Smooth muscle cell (in vitro differentiated cells): ENCODE measurements at regions not wholly inside any gene's neighbourhood (a gene's known extent, or its start where the extent isn't known, plus 50 kb on each side); places are given as distances from the start of the nearest gene placed in this dataset.

Experiments used
- DNase-seq: peaks from one replicate; lab custom pipeline; 2025; ENCODE audit not compliant: unreplicated experiment; lab: John Stamatoyannopoulos, UW
- H2AFZ ChIP-seq: fragments of 200-600 bp; sonication (generic); 2 replicates; pipeline ENCODE4 v1.6.0; 2016; ENCODE audit warnings: antibody characterized with exemption, low read depth, mild to moderate bottlenecking
- H3F3A ChIP-seq: fragments of 200-600 bp; sonication (generic); 2 replicates; pipeline ENCODE4 v1.6.0; 2017; ENCODE audit warnings: antibody characterized with exemption, low read depth
- H3K27ac ChIP-seq: fragments of 200-600 bp; sonication (generic); 2 replicates; pipeline ENCODE4 v1.5.1; 2016; ENCODE audit warnings: low read depth, mild to moderate bottlenecking
- H3K27me3 ChIP-seq: fragments of 200-600 bp; sonication (generic); 2 replicates; pipeline ENCODE4 v1.6.1; 2016; ENCODE audit warnings: low read depth, mild to moderate bottlenecking
- H3K36me3 ChIP-seq: fragments of 200-600 bp; sonication (generic); 2 replicates; pipeline ENCODE4 v1.5.1; 2016; ENCODE audit warnings: low read depth
- H3K4me1 ChIP-seq: fragments of 200-600 bp; sonication (generic); 2 replicates; pipeline ENCODE4 v1.5.1; 2016; ENCODE audit warnings: low read depth
- H3K4me2 ChIP-seq: fragments of 200-600 bp; sonication (generic); 2 replicates; pipeline ENCODE4 v1.6.0; 2016; ENCODE audit warnings: mild to moderate bottlenecking
- H3K4me3 ChIP-seq: fragments of 200-600 bp; sonication (generic); 2 replicates; pipeline ENCODE4 v1.5.1; 2016; ENCODE audit warnings: mild to moderate bottlenecking
- H3K79me2 ChIP-seq: fragments of 200-600 bp; sonication (generic); 2 replicates; pipeline ENCODE4 v1.6.0; 2016; ENCODE audit warnings: low read depth, mild to moderate bottlenecking
- H3K9ac ChIP-seq: fragments of 200-600 bp; sonication (generic); 2 replicates; pipeline ENCODE4 v1.6.0; 2016; ENCODE audit warnings: low read depth
- H3K9me3 ChIP-seq: fragments of 200-600 bp; sonication (generic); replicated peaks from 2 replicates; pipeline ENCODE4 v1.5.1; 2016; ENCODE audit warnings: low read depth
- H4K20me1 ChIP-seq: fragments of 200-600 bp; sonication (generic); 2 replicates; pipeline ENCODE4 v1.6.0; 2016; ENCODE audit warnings: low read depth
- WGBS: methylation state at CpG from one replicate; pipeline ENCODE4 v1.1.7; 2016; ENCODE audit warnings: low lambda C conversion rate; 5-methylcytosine and 5-hydroxymethylcytosine counted together
- TF ChIP-seq, protein P1 (sequence below): fragments of 200-600 bp; sonication (generic); IDR thresholded peaks from 2 replicates; pipeline ENCODE4 v1.5.1; 2017; ENCODE audit warnings: borderline replicate concordance, mild to moderate bottlenecking, antibody characterized with exemption; ENCODE audit not compliant: insufficient read depth, poor library complexity, severe bottlenecking

DNA sequence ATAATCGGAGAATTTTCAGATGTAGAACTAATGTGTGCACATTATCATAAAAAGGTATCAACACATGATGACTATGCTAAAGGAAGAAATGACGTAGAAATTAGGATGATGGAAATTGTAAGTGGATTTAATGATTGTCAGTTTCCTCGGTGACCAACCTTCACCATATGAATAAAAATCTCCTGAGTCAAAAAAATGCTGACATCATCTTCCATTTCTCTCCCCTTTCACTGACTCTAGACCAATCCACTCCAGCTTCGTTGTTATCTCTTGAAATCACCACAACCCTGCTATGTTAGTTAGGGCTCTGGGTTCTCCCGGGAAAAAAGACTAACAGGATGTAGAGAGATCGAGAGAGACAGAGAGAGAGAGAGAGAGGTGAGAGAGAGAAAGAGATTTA is 204.8 kb upstream of the KYNU start:
- Histone ChIP-seq H3F3A (no peaks in the 10 kb centered on the region), H3K4me1 (no peaks in the 10 kb centered on the region), H3K27me3 (no peaks in the 10 kb centered on the region), H3K27ac (no peak overlapping the region), H3K36me3 (no peaks in the 10 kb centered on the region), H3K79me2 (no peaks in the 10 kb centered on the region), H3K9ac (no peak overlapping the region), H3K9me3 (no peaks in the 10 kb centered on the region), H2AFZ (peak overlapping the region; percentile 31), H4K20me1 (no peaks in the 10 kb centered on the region), H3K4me2 (no peak overlapping the region), H3K4me3 (no peak overlapping the region)
- 81% methylated on average over 6 of the region's 6 CpGs for WGBS
- TF ChIP-seq, protein P1, sequence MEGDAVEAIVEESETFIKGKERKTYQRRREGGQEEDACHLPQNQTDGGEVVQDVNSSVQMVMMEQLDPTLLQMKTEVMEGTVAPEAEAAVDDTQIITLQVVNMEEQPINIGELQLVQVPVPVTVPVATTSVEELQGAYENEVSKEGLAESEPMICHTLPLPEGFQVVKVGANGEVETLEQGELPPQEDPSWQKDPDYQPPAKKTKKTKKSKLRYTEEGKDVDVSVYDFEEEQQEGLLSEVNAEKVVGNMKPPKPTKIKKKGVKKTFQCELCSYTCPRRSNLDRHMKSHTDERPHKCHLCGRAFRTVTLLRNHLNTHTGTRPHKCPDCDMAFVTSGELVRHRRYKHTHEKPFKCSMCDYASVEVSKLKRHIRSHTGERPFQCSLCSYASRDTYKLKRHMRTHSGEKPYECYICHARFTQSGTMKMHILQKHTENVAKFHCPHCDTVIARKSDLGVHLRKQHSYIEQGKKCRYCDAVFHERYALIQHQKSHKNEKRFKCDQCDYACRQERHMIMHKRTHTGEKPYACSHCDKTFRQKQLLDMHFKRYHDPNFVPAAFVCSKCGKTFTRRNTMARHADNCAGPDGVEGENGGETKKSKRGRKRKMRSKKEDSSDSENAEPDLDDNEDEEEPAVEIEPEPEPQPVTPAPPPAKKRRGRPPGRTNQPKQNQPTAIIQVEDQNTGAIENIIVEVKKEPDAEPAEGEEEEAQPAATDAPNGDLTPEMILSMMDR: no peak
- DNase-seq: no peak

DNA sequence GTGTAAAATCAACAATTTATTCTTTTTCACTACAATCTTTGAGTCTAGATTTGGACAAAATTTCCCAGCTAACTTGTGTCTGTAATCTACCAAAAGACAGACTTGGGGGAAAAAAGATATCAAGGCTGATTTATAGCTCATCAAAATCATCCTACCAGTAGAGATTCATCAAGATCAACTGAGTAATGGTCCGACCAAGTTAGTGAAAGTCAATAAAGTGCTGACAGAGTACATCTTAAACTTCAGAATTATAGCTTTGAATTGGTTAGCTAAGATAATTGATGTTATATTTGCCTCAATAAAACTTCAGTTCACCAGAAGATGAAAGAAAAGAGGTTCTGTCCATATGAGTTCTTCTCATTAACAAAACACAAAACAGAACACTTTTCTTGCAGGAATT is 207.1 kb upstream of the KYNU start:
- no peaks in the 10 kb centered on the region for H3K9me3 ChIP-seq
- 85% methylated on average over 1 of the region's 1 CpG for WGBS
- no peak overlapping the region for H2AFZ ChIP-seq
- no peak overlapping the region for H3K9ac ChIP-seq
- H3F3A ChIP-seq: no peaks in the 10 kb centered on the region
- H3K4me3 ChIP-seq: no peak overlapping the region
- no peaks in the 10 kb centered on the region for H3K79me2 ChIP-seq
- no peaks in the 10 kb centered on the region for H3K4me1 ChIP-seq
- no peaks in the 10 kb centered on the region for H3K36me3 ChIP-seq
- no peak overlapping the region for H3K27ac ChIP-seq
- DNase-seq: no peak
- H3K27me3 ChIP-seq: no peaks in the 10 kb centered on the region
- no peaks in the 10 kb centered on the region for H4K20me1 ChIP-seq
- H3K4me2 ChIP-seq: no peak overlapping the region
- TF ChIP-seq, protein P1: no peak

DNA sequence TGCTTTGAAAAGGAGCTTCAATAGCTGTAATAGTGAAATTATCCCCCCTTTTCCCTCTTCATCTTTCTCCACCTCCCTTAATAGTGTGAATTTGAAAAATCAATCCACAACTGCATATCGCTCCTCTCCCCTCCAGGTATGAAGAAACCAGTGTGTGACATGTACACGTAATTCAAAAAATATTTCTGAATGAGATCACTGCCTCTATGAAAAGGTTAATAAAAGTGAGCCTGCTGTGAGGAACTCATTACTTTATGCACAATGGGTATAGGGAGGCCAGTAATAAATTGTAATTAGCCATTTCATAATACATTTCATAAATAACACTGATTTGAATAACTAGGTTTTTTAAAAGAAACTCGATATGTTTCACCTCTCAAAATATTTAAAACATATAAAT is 209.0 kb upstream of the KYNU start:
- H4K20me1 ChIP-seq: no peaks in the 10 kb centered on the region
- H3F3A ChIP-seq: no peaks in the 10 kb centered on the region
- DNase-seq: no peak
- H3K4me2 ChIP-seq: no peak overlapping the region
- no peaks in the 10 kb centered on the region for H3K36me3 ChIP-seq
- H3K79me2 ChIP-seq: no peaks in the 10 kb centered on the region
- no peak overlapping the region for H2AFZ ChIP-seq
- H3K27ac ChIP-seq: no peak overlapping the region
- H3K4me1 ChIP-seq: no peaks in the 10 kb centered on the region
- no peak overlapping the region for H3K9ac ChIP-seq
- H3K27me3 ChIP-seq: no peaks in the 10 kb centered on the region
- TF ChIP-seq, protein P1: no peak
- no peak overlapping the region for H3K4me3 ChIP-seq
- no peaks in the 10 kb centered on the region for H3K9me3 ChIP-seq
- 90% methylated on average over 3 of the region's 3 CpGs for WGBS

DNA sequence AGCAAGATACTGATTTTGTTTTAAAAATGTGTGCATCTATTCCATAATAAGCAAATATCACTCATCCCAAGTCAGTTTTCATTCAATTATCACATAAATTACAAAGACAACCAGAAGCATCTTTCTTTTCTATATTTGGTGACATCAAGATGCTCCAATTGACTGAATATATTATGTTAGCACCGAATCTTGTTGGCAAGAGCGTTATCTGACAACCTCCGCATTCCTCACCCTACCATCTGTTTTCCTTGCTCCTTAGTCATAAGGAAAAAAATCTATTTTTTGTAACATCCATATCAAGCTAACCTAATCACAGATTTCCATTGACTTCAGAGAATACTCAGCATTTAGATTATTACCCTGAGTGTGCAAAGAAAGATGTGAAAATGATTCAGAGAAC is 212.2 kb upstream of the KYNU start:
- no peak overlapping the region for H2AFZ ChIP-seq
- no peak overlapping the region for H3K27ac ChIP-seq
- H3K79me2 ChIP-seq: no peaks in the 10 kb centered on the region
- H4K20me1 ChIP-seq: no peaks in the 10 kb centered on the region
- no peak overlapping the region for H3K9ac ChIP-seq
- H3K4me2 ChIP-seq: no peak overlapping the region
- H3K4me1 ChIP-seq: no peaks in the 10 kb centered on the region
- 91% methylated on average over 3 of the region's 3 CpGs for WGBS
- H3K36me3 ChIP-seq: no peaks in the 10 kb centered on the region
- no peak overlapping the region for H3K4me3 ChIP-seq
- H3K27me3 ChIP-seq: no peaks in the 10 kb centered on the region
- TF ChIP-seq, protein P1: no peak
- no peaks in the 10 kb centered on the region for H3F3A ChIP-seq
- DNase-seq: no peak
- no peaks in the 10 kb centered on the region for H3K9me3 ChIP-seq
